ENCODE measurements at regions not wholly inside any gene's neighbourhood (a gene's known extent, or its start where the extent isn't known, plus 50 kb on each side); places are given as distances from the start of the nearest gene placed in this dataset.
"Not testable (repeated sequence)": the region's sequence is repeated elsewhere in the genome, so short reads cannot be mapped to it uniquely, and the experiment has no call there.

DNA sequence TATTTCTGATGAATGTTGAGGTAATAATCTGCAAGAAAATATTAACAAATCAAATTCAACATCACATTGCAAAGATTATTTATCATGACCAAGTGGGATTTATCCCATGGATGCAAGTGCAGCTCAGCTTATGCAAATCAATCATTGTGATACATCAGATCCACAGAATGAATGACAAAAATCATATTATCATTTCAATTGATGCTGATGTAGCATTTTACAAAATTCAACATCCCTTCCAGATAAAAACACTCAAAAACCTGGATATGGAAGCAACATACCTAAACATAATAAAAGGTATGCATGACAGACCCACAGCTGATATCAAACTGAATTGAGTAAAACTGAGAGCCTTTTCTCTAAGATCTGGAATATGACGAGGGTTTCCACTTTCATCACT, 1915.4 kb downstream of the ARAP2 start:
- Histone ChIP-seq H3K79me2 (ENCODE audit: control insufficient read depth in 1 of 2, insufficient read depth in 2 of 2, low read length in 2 of 2) (no peaks in the 10 kb centered on the region), H2BK120ac (replicated peaks; ENCODE audit: low read depth, low read length) (no peak overlapping the region), H4K20me1 (replicated peaks in 1 of 2; ENCODE audit: control insufficient read depth in 1 of 2, insufficient read depth in 2 of 2, low read length in 2 of 2) (no peaks in the 10 kb centered on the region), H2AFZ (ENCODE audit: low read length) (no peak overlapping the region), H3K23ac (ENCODE audit: insufficient read length) (no peak overlapping the region), H2BK5ac (ENCODE audit: low read depth, low read length) (no peak overlapping the region), H3K27ac (ENCODE audit: low read depth, low read length) (no peak overlapping the region), H3K23me2 (ENCODE audit: low read depth, low read length) (no peaks in the 10 kb centered on the region), H3K56ac (replicated peaks; ENCODE audit: insufficient read length, low read depth, low read length) (no peak overlapping the region), H4K91ac (replicated peaks; ENCODE audit: insufficient read length, low read length) (no peak overlapping the region), H4K5ac (ENCODE audit: insufficient read length, low read depth, low read length) (peak overlapping the region; percentile 37), H2AK5ac (ENCODE audit: low read depth, low read length) (no peak overlapping the region), H2BK12ac (ENCODE audit: low read depth, low read length) (no peak overlapping the region), H3K4me1 (replicated peaks in 1 of 4; ENCODE audit: control insufficient read depth in 3 of 4, insufficient read depth in 4 of 4, low read length in 3 of 4) (peaks cover 0 to 5% (median 0%) of the 10 kb centered on the region in 4 experiments; a peak in 1 of 7 replicates), H3K36me3 (ENCODE audit: control insufficient read depth in 2 of 4, insufficient read depth in 4 of 4, low read length in 3 of 4) (no peaks in the 10 kb centered on the region), H2BK20ac (ENCODE audit: low read length) (no peak overlapping the region), H3K9me3 (ENCODE audit: insufficient read depth in 2 of 2, low read depth in 1 of 2, low read length in 1 of 2) (peaks cover 0 to 5% of the 10 kb centered on the region in 2 experiments; a peak in 1 of 4 replicates), H3K4me3 (ENCODE audit: extremely low read depth in 1 of 4, insufficient read depth in 2 of 4, low read depth in 3 of 4, low read length in 4 of 4) (no peak overlapping the region; a peak in 1 of 8 replicates), H3K4me2 (ENCODE audit: insufficient read depth in 1 of 2, low read depth in 2 of 2, low read length in 2 of 2) (no peak overlapping the region), H3K9ac (replicated peaks in 1 of 4; ENCODE audit: extremely low read depth in 1 of 4, low read depth in 3 of 4, low read length in 3 of 4) (no peak overlapping the region), H3K79me1 (ENCODE audit: low read depth, low read length) (no peaks in the 10 kb centered on the region), H3K27me3 (replicated peaks in 1 of 4; ENCODE audit: control insufficient read depth in 3 of 4, extremely low read depth in 1 of 4, insufficient read depth in 3 of 4, low read length in 3 of 4) (no peaks in the 10 kb centered on the region), H4K8ac (ENCODE audit: extremely low read depth, insufficient read depth, low read length) (no peak overlapping the region), H3K14ac (ENCODE audit: insufficient read length) (no peak overlapping the region), H3K4ac (replicated peaks; ENCODE audit: insufficient read length, low read depth, low read length) (no peak overlapping the region), H2BK15ac (ENCODE audit: low read length) (no peak overlapping the region), H3K18ac (ENCODE audit: extremely low read depth, low read length) (no peak overlapping the region)
- WGBS, 2 experiments (ENCODE audit: extremely low coverage in 1 of 2, insufficient coverage in 1 of 2, insufficient read length in 1 of 2, insufficient replicate concordance in 2 of 2, low coverage in 1 of 2, low lambda C conversion rate in 2 of 2, missing lambda C conversion rate in 1 of 2): 88% methylated on average over 1 of the region's 1 CpG; no CpG with 5 or more reads in 1 of the 2 experiments
- ChIA-PET CTCF (ENCODE audit: partially characterized antibody) (no interaction called here), POLR2A (ENCODE audit: partially characterized antibody) (no interaction called here)
- peak; percentile 36; the same call in 1 of the 2 replicates for TF ChIP-seq MAFK (IDR thresholded peaks at IDR 0.05; ENCODE audit: low read depth, low read length)
- TF ChIP-seq HDAC2 (IDR thresholded peaks at IDR 0.05; ENCODE audit: borderline replicate concordance in 1 of 2, low read depth in 2 of 2, low read length in 2 of 2): no peak
- DNase-seq (ENCODE audit: low read depth in 1 of 2, low spot score in 2 of 2) (no peak), FAIRE-seq (no peak)

DNA sequence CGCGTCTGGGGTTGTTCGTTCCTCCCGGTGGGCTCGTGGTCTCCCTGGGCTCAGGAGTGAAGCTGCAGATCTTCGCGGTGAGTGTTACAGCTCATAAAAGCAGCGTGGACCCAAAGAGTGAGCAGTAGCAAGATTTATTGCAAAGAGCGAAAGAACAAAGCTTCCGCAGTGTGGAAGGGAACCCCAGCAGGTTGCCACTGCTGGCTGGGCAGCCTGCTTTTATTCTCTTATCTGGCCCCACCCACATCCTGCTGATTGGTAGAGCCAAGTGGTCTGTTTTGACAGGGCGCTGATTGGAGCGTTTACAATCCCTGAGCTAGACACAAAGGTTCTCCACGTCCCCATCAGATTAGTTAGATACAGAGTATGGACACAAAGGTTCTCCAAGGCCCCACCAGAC, 1909.2 kb downstream of the ARAP2 start:
- H4K91ac ChIP-seq (replicated peaks; ENCODE audit: insufficient read length, low read length); H2BK15ac ChIP-seq (ENCODE audit: low read length); H3K9ac ChIP-seq (replicated peaks in 1 of 4; ENCODE audit: extremely low read depth in 1 of 4, low read depth in 3 of 4, low read length in 3 of 4); H2AK5ac ChIP-seq (ENCODE audit: low read depth, low read length); H2BK20ac ChIP-seq (ENCODE audit: low read length); H3K14ac ChIP-seq (ENCODE audit: insufficient read length); H3K79me1 ChIP-seq (ENCODE audit: low read depth, low read length); H3K4me3 ChIP-seq (ENCODE audit: extremely low read depth in 1 of 4, insufficient read depth in 2 of 4, low read depth in 3 of 4, low read length in 4 of 4); H4K8ac ChIP-seq (ENCODE audit: extremely low read depth, insufficient read depth, low read length); H3K23ac ChIP-seq (ENCODE audit: insufficient read length); DNase-seq (ENCODE audit: low read depth in 1 of 2, low spot score in 2 of 2); H4K5ac ChIP-seq (ENCODE audit: insufficient read length, low read depth, low read length); H3K18ac ChIP-seq (ENCODE audit: extremely low read depth, low read length); H4K20me1 ChIP-seq (replicated peaks in 1 of 2; ENCODE audit: control insufficient read depth in 1 of 2, insufficient read depth in 2 of 2, low read length in 2 of 2); H2BK120ac ChIP-seq (replicated peaks; ENCODE audit: low read depth, low read length); H3K4me2 ChIP-seq (ENCODE audit: insufficient read depth in 1 of 2, low read depth in 2 of 2, low read length in 2 of 2); H3K4me1 ChIP-seq (replicated peaks in 1 of 4; ENCODE audit: control insufficient read depth in 3 of 4, insufficient read depth in 4 of 4, low read length in 3 of 4); H3K56ac ChIP-seq (replicated peaks; ENCODE audit: insufficient read length, low read depth, low read length); H3K36me3 ChIP-seq (ENCODE audit: control insufficient read depth in 2 of 4, insufficient read depth in 4 of 4, low read length in 3 of 4); H3K9me3 ChIP-seq (ENCODE audit: insufficient read depth in 2 of 2, low read depth in 1 of 2, low read length in 1 of 2); H2BK12ac ChIP-seq (ENCODE audit: low read depth, low read length); H3K79me2 ChIP-seq (ENCODE audit: control insufficient read depth in 1 of 2, insufficient read depth in 2 of 2, low read length in 2 of 2); H3K27ac ChIP-seq (ENCODE audit: low read depth, low read length); POLR2A ChIA-PET (ENCODE audit: partially characterized antibody); FAIRE-seq; H3K23me2 ChIP-seq (ENCODE audit: low read depth, low read length); CTCF ChIA-PET (ENCODE audit: partially characterized antibody); H2BK5ac ChIP-seq (ENCODE audit: low read depth, low read length); H2AFZ ChIP-seq (ENCODE audit: low read length); H3K4ac ChIP-seq (replicated peaks; ENCODE audit: insufficient read length, low read depth, low read length); H3K27me3 ChIP-seq (replicated peaks in 1 of 4; ENCODE audit: control insufficient read depth in 3 of 4, extremely low read depth in 1 of 4, insufficient read depth in 3 of 4, low read length in 3 of 4): not testable (repeated sequence)
- 97% methylated on average over 12 of the region's 13 CpGs; no CpG with 5 or more reads in 1 of the 2 experiments for WGBS, 2 experiments (ENCODE audit: extremely low coverage in 1 of 2, insufficient coverage in 1 of 2, insufficient read length in 1 of 2, insufficient replicate concordance in 2 of 2, low coverage in 1 of 2, low lambda C conversion rate in 2 of 2, missing lambda C conversion rate in 1 of 2)
